ENCODE measurements at regions not wholly inside any gene's neighbourhood (a gene's known extent, or its start where the extent isn't known, plus 50 kb on each side); places are given as distances from the start of the nearest gene placed in this dataset.

GRCh38 chr18:72940986-72941385, 73.2 kb upstream of the NETO1 start:
- no peak for DNase-seq (ENCODE audit: low read depth, low spot score)
- H3K79me2 ChIP-seq (ENCODE audit: control insufficient read depth, insufficient read depth, low read length) = no peaks in the 10 kb centered on the region
- TF ChIP-seq GABPA (IDR thresholded peaks at IDR 0.05; ENCODE audit: low read depth) = no peak
- TF ChIP-seq ZNF217 (IDR thresholded peaks at IDR 0.05) = no peak
- no peak for TF ChIP-seq CUX1 (IDR thresholded peaks at IDR 0.05; ENCODE audit: insufficient replicate concordance, low read depth, low read length)
- TF ChIP-seq TCF7 (IDR thresholded peaks at IDR 0.05; ENCODE audit: borderline replicate concordance) = no peak
- TF ChIP-seq RELB (IDR thresholded peaks at IDR 0.05; ENCODE audit: low read depth) = no peak
- no peak for TF ChIP-seq TCF3 (IDR thresholded peaks at IDR 0.05; ENCODE audit: borderline replicate concordance, insufficient read depth, low read depth, low read length)
- TF ChIP-seq SRF (IDR thresholded peaks at IDR 0.05; ENCODE audit: low read depth in 2 of 2, low read length in 2 of 2) = no peak
- no peak for TF ChIP-seq TARDBP (IDR thresholded peaks at IDR 0.05; ENCODE audit: borderline replicate concordance)
- TF ChIP-seq ZZZ3 (IDR thresholded peaks at IDR 0.05; ENCODE audit: control insufficient read depth, insufficient read length, low read depth) = no peak
- H3K4me2 ChIP-seq (ENCODE audit: control insufficient read depth, insufficient read depth) = no peak overlapping the region
- H3K27ac ChIP-seq (ENCODE audit: control insufficient read depth, insufficient read depth) = no peak overlapping the region
- RAD21 ChIA-PET (ENCODE audit: unreplicated experiment) = no interaction called here
- SMC1A ChIA-PET (ENCODE audit: uncharacterized antibody, unreplicated experiment) = no interaction called here
- H3K27me3 ChIP-seq (replicated peaks in 1 of 2; ENCODE audit: control insufficient read depth in 2 of 2, insufficient read depth in 2 of 2, low read length in 1 of 2) = no peaks in the 10 kb centered on the region
- BruUV-seq (replicated peaks) = no TSS peak
- POLR2A ChIA-PET = no interaction called here
- no peak for FAIRE-seq
- no peaks in the 10 kb centered on the region for H3K4me1 ChIP-seq (ENCODE audit: control insufficient read depth, insufficient read depth, low read length)
- no peak for ATAC-seq
- 42% methylated on average over 4 of the region's 4 CpGs for WGBS (ENCODE audit: insufficient coverage, insufficient replicate concordance, low lambda C conversion rate, missing lambda C conversion rate)
- in situ Hi-C loops (cut with MboI) = no loop called here
- H3K9me3 ChIP-seq (replicated peaks; ENCODE audit: control insufficient read depth, insufficient read depth, low read length) = no peaks in the 10 kb centered on the region
- no peaks in the 10 kb centered on the region for H4K20me1 ChIP-seq (ENCODE audit: control insufficient read depth, insufficient read depth)
- no peak overlapping the region for H3K4me3 ChIP-seq
- H2AFZ ChIP-seq (ENCODE audit: control insufficient read depth, low read depth, low read length) = no peak overlapping the region
- intact Hi-C loops (cut with micrococcal nuclease; ENCODE audit: unreplicated experiment) = loop anchor here (10.0 kb wide), 1 partner anchor 194 kb away; no protein-coding TSS in a partner anchor
- CTCF ChIA-PET = no interaction called here
- no peak overlapping the region for H3K9ac ChIP-seq (ENCODE audit: control insufficient read depth, insufficient read depth, low read length)
- H3K36me3 ChIP-seq (ENCODE audit: control insufficient read depth in 2 of 2, insufficient read depth in 2 of 2, low read length in 1 of 2) = no peaks in the 10 kb centered on the region
